Smooth muscle cell (in vitro differentiated cells): ENCODE measurements at regions not wholly inside any gene's neighbourhood (a gene's known extent, or its start where the extent isn't known, plus 50 kb on each side); places are given as distances from the start of the nearest gene placed in this dataset.

Experiments
- DNase-seq: peaks from one replicate; lab custom pipeline; 2025; ENCODE audit not compliant: unreplicated experiment; lab: John Stamatoyannopoulos, UW
- H2AFZ ChIP-seq: fragments of 200-600 bp; sonication (generic); 2 replicates; pipeline ENCODE4 v1.6.0; 2016; ENCODE audit warnings: antibody characterized with exemption, low read depth, mild to moderate bottlenecking
- H3F3A ChIP-seq: fragments of 200-600 bp; sonication (generic); 2 replicates; pipeline ENCODE4 v1.6.0; 2017; ENCODE audit warnings: antibody characterized with exemption, low read depth
- H3K27ac ChIP-seq: fragments of 200-600 bp; sonication (generic); 2 replicates; pipeline ENCODE4 v1.5.1; 2016; ENCODE audit warnings: low read depth, mild to moderate bottlenecking
- H3K27me3 ChIP-seq: fragments of 200-600 bp; sonication (generic); 2 replicates; pipeline ENCODE4 v1.6.1; 2016; ENCODE audit warnings: low read depth, mild to moderate bottlenecking
- H3K36me3 ChIP-seq: fragments of 200-600 bp; sonication (generic); 2 replicates; pipeline ENCODE4 v1.5.1; 2016; ENCODE audit warnings: low read depth
- H3K4me1 ChIP-seq: fragments of 200-600 bp; sonication (generic); 2 replicates; pipeline ENCODE4 v1.5.1; 2016; ENCODE audit warnings: low read depth
- H3K4me2 ChIP-seq: fragments of 200-600 bp; sonication (generic); 2 replicates; pipeline ENCODE4 v1.6.0; 2016; ENCODE audit warnings: mild to moderate bottlenecking
- H3K4me3 ChIP-seq: fragments of 200-600 bp; sonication (generic); 2 replicates; pipeline ENCODE4 v1.5.1; 2016; ENCODE audit warnings: mild to moderate bottlenecking
- H3K79me2 ChIP-seq: fragments of 200-600 bp; sonication (generic); 2 replicates; pipeline ENCODE4 v1.6.0; 2016; ENCODE audit warnings: low read depth, mild to moderate bottlenecking
- H3K9ac ChIP-seq: fragments of 200-600 bp; sonication (generic); 2 replicates; pipeline ENCODE4 v1.6.0; 2016; ENCODE audit warnings: low read depth
- H3K9me3 ChIP-seq: fragments of 200-600 bp; sonication (generic); replicated peaks from 2 replicates; pipeline ENCODE4 v1.5.1; 2016; ENCODE audit warnings: low read depth
- H4K20me1 ChIP-seq: fragments of 200-600 bp; sonication (generic); 2 replicates; pipeline ENCODE4 v1.6.0; 2016; ENCODE audit warnings: low read depth
- CTCF ChIP-seq: fragments of 200-600 bp; sonication (generic); IDR thresholded peaks from 2 replicates; pipeline ENCODE4 v1.5.1; 2017; ENCODE audit warnings: borderline replicate concordance, mild to moderate bottlenecking, antibody characterized with exemption; ENCODE audit not compliant: insufficient read depth, poor library complexity, severe bottlenecking
- WGBS: methylation state at CpG from one replicate; pipeline ENCODE4 v1.1.7; 2016; ENCODE audit warnings: low lambda C conversion rate; 5-methylcytosine and 5-hydroxymethylcytosine counted together

- Histone ChIP-seq H3K4me1 (no peaks in the 10 kb centered on the region), H3K4me3 (no peak overlapping the region), H3K27me3 (no peaks in the 10 kb centered on the region), H3F3A (no peaks in the 10 kb centered on the region), H4K20me1 (no peaks in the 10 kb centered on the region), H3K36me3 (no peaks in the 10 kb centered on the region), H3K27ac (no peak overlapping the region), H3K79me2 (no peaks in the 10 kb centered on the region), H3K9me3 (no peaks in the 10 kb centered on the region), H3K4me2 (no peak overlapping the region), H3K9ac (no peak overlapping the region), H2AFZ (no peak overlapping the region)
- TF ChIP-seq CTCF: no peak
- WGBS: 75% methylated on average over 3 of the region's 3 CpGs
- no peak for DNase-seq
Observed at GRCh38 chr7:114789871-114790311, 132.0 kb upstream of the MDFIC start.

- H3F3A ChIP-seq: no peaks in the 10 kb centered on the region
- WGBS: 84% methylated on average over 1 of the region's 1 CpG
- H4K20me1 ChIP-seq: no peaks in the 10 kb centered on the region
- H3K9ac ChIP-seq: no peak overlapping the region
- H3K4me3 ChIP-seq: no peak overlapping the region
- no peak for DNase-seq
- no peak overlapping the region for H3K4me2 ChIP-seq
- H3K4me1 ChIP-seq: no peaks in the 10 kb centered on the region
- no peaks in the 10 kb centered on the region for H3K79me2 ChIP-seq
- no peaks in the 10 kb centered on the region for H3K9me3 ChIP-seq
- H3K27me3 ChIP-seq: no peaks in the 10 kb centered on the region
- H3K27ac ChIP-seq: no peak overlapping the region
- TF ChIP-seq CTCF: no peak
- no peaks in the 10 kb centered on the region for H3K36me3 ChIP-seq
- no peak overlapping the region for H2AFZ ChIP-seq
Observed at GRCh38 chr7:114790521-114790920, 131.4 kb upstream of the MDFIC start.

DNA sequence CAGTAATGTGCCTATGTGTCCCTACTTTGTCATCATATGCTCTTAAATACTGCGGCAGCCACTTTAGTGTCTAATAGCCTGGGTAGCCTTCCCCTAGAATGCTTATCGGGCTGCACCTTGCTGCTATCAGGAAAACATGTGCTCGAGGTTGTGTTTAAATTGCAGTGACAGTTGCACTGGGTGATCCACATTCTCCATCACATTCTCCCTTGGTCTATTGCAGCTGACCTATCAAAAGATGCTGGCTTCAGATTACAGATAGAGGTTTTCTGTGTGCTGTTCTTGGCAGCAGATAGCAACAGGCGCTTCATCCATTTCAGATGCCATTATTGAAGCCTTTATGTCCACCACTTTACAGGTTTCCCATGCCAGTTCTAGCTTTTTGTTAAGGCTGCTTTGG lies 130.1 kb upstream of the MDFIC start:
- no peak for DNase-seq
- Histone ChIP-seq H3K79me2 (no peaks in the 10 kb centered on the region), H3F3A (no peaks in the 10 kb centered on the region), H3K27ac (no peak overlapping the region), H3K36me3 (no peaks in the 10 kb centered on the region), H4K20me1 (no peaks in the 10 kb centered on the region), H3K4me1 (no peaks in the 10 kb centered on the region), H3K4me3 (no peak overlapping the region), H3K9me3 (no peaks in the 10 kb centered on the region), H2AFZ (no peak overlapping the region), H3K9ac (no peak overlapping the region), H3K27me3 (no peaks in the 10 kb centered on the region), H3K4me2 (no peak overlapping the region)
- TF ChIP-seq CTCF: no peak
- 95% methylated on average over 4 of the region's 4 CpGs for WGBS

DNA sequence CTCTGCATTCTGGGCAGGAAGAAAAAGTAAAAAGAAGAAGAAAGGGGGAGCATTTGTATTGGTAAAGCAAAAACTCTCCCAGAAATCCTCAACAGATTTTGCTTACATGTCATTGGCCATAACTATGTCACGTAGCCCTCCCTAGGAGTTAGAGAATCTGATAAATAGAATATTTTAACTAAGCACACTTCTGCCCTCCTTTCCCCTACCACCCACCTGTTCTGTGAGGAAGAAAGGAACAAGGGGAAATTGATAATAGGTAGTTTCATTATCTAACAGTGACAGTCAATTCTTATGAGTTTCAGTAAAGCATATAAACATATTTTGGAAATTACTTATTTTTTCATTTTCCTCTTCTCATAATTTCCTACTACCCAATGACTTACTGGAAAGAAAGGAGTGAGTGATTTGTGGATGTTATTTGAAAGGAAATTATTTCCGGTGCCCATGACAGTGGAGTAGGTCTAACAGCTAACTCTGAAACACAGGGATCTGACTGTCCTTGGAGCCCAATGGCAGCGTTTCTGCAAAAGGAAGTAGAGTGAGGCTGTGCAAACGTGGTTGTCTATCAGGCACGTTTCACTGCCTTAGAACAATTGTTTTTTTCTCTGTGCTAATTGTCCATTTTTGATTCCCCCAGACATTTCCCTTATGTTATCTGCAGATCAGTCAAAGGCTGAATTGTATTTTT lies 128.6 kb upstream of the MDFIC start:
- H3K36me3 ChIP-seq: no peaks in the 10 kb centered on the region
- no peak overlapping the region for H2AFZ ChIP-seq
- H3K4me2 ChIP-seq: no peak overlapping the region
- no peaks in the 10 kb centered on the region for H3K79me2 ChIP-seq
- H3F3A ChIP-seq: no peaks in the 10 kb centered on the region
- TF ChIP-seq CTCF: no peak
- DNase-seq: no peak
- H3K27ac ChIP-seq: no peak overlapping the region
- H3K27me3 ChIP-seq: no peaks in the 10 kb centered on the region
- H3K4me3 ChIP-seq: no peak overlapping the region
- no peaks in the 10 kb centered on the region for H3K9me3 ChIP-seq
- H3K4me1 ChIP-seq: no peaks in the 10 kb centered on the region
- H4K20me1 ChIP-seq: no peaks in the 10 kb centered on the region
- 92% methylated on average over 5 of the region's 5 CpGs for WGBS
- no peak overlapping the region for H3K9ac ChIP-seq
